ENCODE measurements at regions not wholly inside any gene's neighbourhood (a gene's known extent, or its start where the extent isn't known, plus 50 kb on each side); places are given as distances from the start of the nearest gene placed in this dataset.
A peak's percentile ranks its signal among the peaks of the same experiment; 100 is the strongest.

- in situ Hi-C loops (cut with MboI; ENCODE audit: low sequenced_read_pairs in 4 of 4) (no loop called here), intact Hi-C loops (cut with DNase I; ENCODE audit: low total_unique reads) (no loop called here)
- TF ChIP-seq POLR2A (IDR thresholded peaks at IDR 0.05): no peak
- no peak for TF ChIP-seq CTCF (IDR thresholded peaks at IDR 0.05 in 4 of 5, conservative IDR thresholded peaks at IDR 0.05 in 1 of 5)
- no peak overlapping the region for H3K4me3 ChIP-seq
- H3K27me3 ChIP-seq: no peaks in the 10 kb centered on the region
- H3K36me3 ChIP-seq: no peaks in the 10 kb centered on the region
- no peaks in the 10 kb centered on the region for H3K9me3 ChIP-seq
- peaks cover 17 to 29% of the 10 kb centered on the region in 2 donors for H3K4me1 ChIP-seq
- ATAC-seq (no peak), DNase-seq (no peak)
- H3K27ac ChIP-seq: no peak overlapping the region
These were observed 126.5 kb downstream of the CEBPB start for GRCh38 chr20:50317116-50317515.

DNA sequence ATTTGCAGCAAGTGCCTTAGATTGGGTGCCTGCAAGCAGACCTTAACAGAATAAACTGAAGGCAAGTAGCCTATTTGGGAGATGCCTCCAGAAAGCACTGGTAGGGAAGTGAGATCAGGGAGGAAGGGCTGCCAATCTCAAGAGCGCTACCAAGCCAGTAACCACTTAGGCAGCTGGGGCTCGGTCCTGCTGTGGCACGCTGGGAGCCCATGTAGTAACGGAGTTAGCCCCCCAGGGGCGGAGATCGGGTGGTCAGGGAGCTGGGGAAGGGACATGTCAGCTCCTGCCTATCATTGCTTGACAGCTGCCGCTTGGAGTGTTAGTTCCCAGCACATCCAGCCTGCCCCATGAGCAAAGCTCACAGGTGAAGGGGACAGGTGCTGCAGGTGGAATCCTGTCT, 127.0 kb downstream of the CEBPB start:
- Histone ChIP-seq H3K36me3 (no peaks in the 10 kb centered on the region), H3K9me3 (no peaks in the 10 kb centered on the region), H3K4me1 (peaks cover 17 to 25% of the 10 kb centered on the region in 2 donors), H3K4me3 (no peak overlapping the region), H3K27me3 (no peaks in the 10 kb centered on the region), H3K27ac (no peak overlapping the region)
- DNase-seq (no peak), ATAC-seq (no peak)
- TF ChIP-seq CTCF (IDR thresholded peaks at IDR 0.05 in 4 of 5, conservative IDR thresholded peaks at IDR 0.05 in 1 of 5) (no peak), POLR2A (IDR thresholded peaks at IDR 0.05) (no peak)
- intact Hi-C loops (cut with DNase I; ENCODE audit: low total_unique reads): no loop called here
- in situ Hi-C loops (cut with MboI; ENCODE audit: low sequenced_read_pairs in 4 of 4): no loop called here

- H3K27ac ChIP-seq: no peak overlapping the region
- intact Hi-C loops (cut with DNase I; ENCODE audit: low total_unique reads): no loop called here
- H3K4me1 ChIP-seq: peaks cover 13 to 19% of the 10 kb centered on the region in 2 donors
- TF ChIP-seq CTCF (IDR thresholded peaks at IDR 0.05 in 4 of 5, conservative IDR thresholded peaks at IDR 0.05 in 1 of 5): no peak
- no peak for TF ChIP-seq POLR2A (IDR thresholded peaks at IDR 0.05)
- no peaks in the 10 kb centered on the region for H3K36me3 ChIP-seq
- in situ Hi-C loops (cut with MboI; ENCODE audit: low sequenced_read_pairs in 4 of 4): no loop called here
- no peaks in the 10 kb centered on the region for H3K27me3 ChIP-seq
- ATAC-seq: no peak
- no peaks in the 10 kb centered on the region for H3K9me3 ChIP-seq
- DNase-seq: no peak
- H3K4me3 ChIP-seq: no peak overlapping the region
These were observed 128.1 kb downstream of the CEBPB start for GRCh38 chr20:50318710-50319109.

DNA sequence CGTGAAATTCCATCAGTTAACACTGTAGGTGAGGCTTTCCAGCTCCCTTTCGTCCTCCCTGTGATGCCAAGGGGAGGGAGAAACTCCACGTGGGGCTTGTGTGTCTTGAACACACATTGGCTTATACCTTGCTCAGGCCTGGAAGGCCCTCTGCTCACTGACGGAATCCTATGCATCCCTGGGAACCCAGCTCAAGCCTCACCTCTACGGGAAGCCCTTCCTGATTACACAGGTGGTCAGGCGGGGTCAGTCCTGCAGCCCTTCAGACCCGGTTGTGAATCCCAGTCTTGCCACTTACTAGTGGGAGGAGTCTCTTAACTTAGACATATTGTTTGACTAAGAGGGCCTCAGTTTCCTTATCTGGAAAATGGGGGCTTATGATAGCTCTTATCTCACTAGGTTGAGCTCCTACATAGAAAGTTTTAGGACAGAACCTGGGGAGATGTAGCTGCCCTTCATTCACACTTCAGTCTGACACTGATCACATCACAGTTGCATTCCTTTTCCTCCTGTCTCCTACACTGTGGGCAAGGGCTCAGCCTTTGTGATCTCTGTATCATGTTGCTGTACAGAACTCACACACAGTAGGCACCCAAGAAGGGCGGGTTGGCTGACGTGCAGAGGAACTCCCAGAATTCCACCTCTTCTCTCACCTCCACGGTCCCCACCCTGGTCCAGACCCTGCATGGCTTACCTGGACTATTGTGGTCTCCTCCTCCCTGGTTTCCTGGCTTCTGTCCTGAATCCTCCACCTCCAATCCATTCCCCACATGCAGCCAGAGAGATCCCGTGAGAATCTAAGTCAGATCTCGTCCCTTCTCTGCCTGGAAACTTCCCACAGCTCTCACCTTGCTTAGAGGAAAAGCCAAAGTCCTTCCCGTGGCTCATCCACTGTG, 129.6 kb downstream of the CEBPB start:
- no peak for ATAC-seq
- no peaks in the 10 kb centered on the region for H3K27me3 ChIP-seq
- in situ Hi-C loops (cut with MboI; ENCODE audit: low sequenced_read_pairs in 4 of 4): no loop called here
- TF ChIP-seq POLR2A (IDR thresholded peaks at IDR 0.05) (no peak), CTCF (IDR thresholded peaks at IDR 0.05 in 4 of 5, conservative IDR thresholded peaks at IDR 0.05 in 1 of 5) (no peak)
- DNase-seq: no peak
- intact Hi-C loops (cut with DNase I; ENCODE audit: low total_unique reads): no loop called here
- no peaks in the 10 kb centered on the region for H3K9me3 ChIP-seq
- H3K27ac ChIP-seq: peak overlapping the region in 3 of 4 donors; percentile 55 to 73 (median 60)
- H3K4me3 ChIP-seq: no peak overlapping the region
- H3K36me3 ChIP-seq: no peaks in the 10 kb centered on the region
- peaks cover 15 to 19% of the 10 kb centered on the region in 2 donors for H3K4me1 ChIP-seq

Data from gastrocnemius medialis (tissue), 4 donors.